SK-N-SH (cell line): ENCODE measurements at regions not wholly inside any gene's neighbourhood (a gene's known extent, or its start where the extent isn't known, plus 50 kb on each side); places are given as distances from the start of the nearest gene placed in this dataset.

Experiments used
- CTCF ChIA-PET: fragments of 300-600, 350-600 bp; formaldehyde crosslinking; extraction: SDS; loops from one replicate; lab custom pipeline; 2021; lab: Yijun Ruan, JAX
- POLR2A ChIA-PET: fragments of 350-600 bp; sonication (Branson Sonifier 250); formaldehyde crosslinking; extraction: SDS; loops from one replicate; lab custom pipeline; 2020; ENCODE audit warnings: antibody characterized with exemption, inconsistent platforms; lab: Yijun Ruan, JAX
- DNase-seq: peaks from one replicate; pipeline ENCODE4 v3.0.0; 2012
- H2AFZ ChIP-seq: fragments of 200-600 bp; sonication (generic); 2 replicates; pipeline ENCODE4 v1.8.1; 2016; ENCODE audit warnings: antibody characterized with exemption, mild to moderate bottlenecking, low read depth
- H3F3A ChIP-seq: fragments of 200-600 bp; sonication (generic); replicated peaks from 2 replicates; pipeline ENCODE3; 2016; ENCODE audit warnings: antibody characterized with exemption, mild to moderate bottlenecking; ENCODE audit not compliant: insufficient read depth
- H3K27ac ChIP-seq, 2 experiments: fragments of 200-500 bp in 1 of 2; fragments of 200-600 bp in 1 of 2; sonication (Bioruptor generic) in 1 of 2; sonication (generic), shearing (Covaris generic) in 1 of 2; 2 replicates each; pipeline versions ENCODE4 v1.5.1 to v1.6.1; 2014 to 2016; ENCODE audit warnings: low read depth in 2 of 2, inconsistent platforms in 1 of 2, low read length in 1 of 2, mild to moderate bottlenecking in 1 of 2, mixed read lengths in 1 of 2
- H3K27me3 ChIP-seq: fragments of 200-600 bp; sonication (generic), shearing (Covaris generic); 2 replicates; pipeline ENCODE4 v1.6.1; 2016; ENCODE audit warnings: mixed run types; ENCODE audit not compliant: insufficient read depth
- H3K36me3 ChIP-seq, 2 experiments: fragments of 200-500 bp in 1 of 2; fragments of 200-600 bp in 1 of 2; sonication (Bioruptor generic) in 1 of 2; sonication (generic) in 1 of 2; replicated peaks in 1 of 2; 2 replicates each; pipeline versions ENCODE3 to v1.5.1; 2014 to 2016; ENCODE audit warnings: low read length in 1 of 2, mild to moderate bottlenecking in 1 of 2; ENCODE audit not compliant: insufficient read depth in 2 of 2, control insufficient read depth in 1 of 2
- H3K4me1 ChIP-seq, 2 experiments: fragments of 200-500 bp in 1 of 2; fragments of 200-600 bp in 1 of 2; sonication (Bioruptor generic) in 1 of 2; sonication (generic), shearing (Covaris generic) in 1 of 2; 2 replicates each; pipeline versions ENCODE4 v1.5.1 to v1.6.1; 2014 to 2016; ENCODE audit warnings: low read depth in 1 of 2, low read length in 1 of 2, mixed run types in 1 of 2; ENCODE audit not compliant: insufficient read depth in 2 of 2, control insufficient read depth in 1 of 2
- H3K4me2 ChIP-seq: fragments of 200-600 bp; sonication (generic), shearing (Covaris generic); 2 replicates; pipeline ENCODE4 v1.6.1; 2017; ENCODE audit warnings: mixed run types
- H3K4me3 ChIP-seq, 2 experiments: fragments of 200-500 bp in 1 of 2; fragments of 200-600 bp in 1 of 2; sonication (Bioruptor generic) in 1 of 2; sonication (generic), shearing (Covaris generic) in 1 of 2; 2 replicates each; pipeline versions ENCODE4 v1.5.1 to v1.8.1; 2014 to 2016; ENCODE audit warnings: low read depth in 2 of 2, inconsistent platforms in 1 of 2, low read length in 1 of 2, mild to moderate bottlenecking in 1 of 2, mixed read lengths in 1 of 2, moderate library complexity in 1 of 2
- H3K79me2 ChIP-seq: fragments of 200-600 bp; sonication (generic); 2 replicates; pipeline ENCODE4 v1.8.1; 2017; ENCODE audit warnings: mild to moderate bottlenecking; ENCODE audit not compliant: insufficient read depth
- H3K9ac ChIP-seq: fragments of 200-600 bp; sonication (generic); 2 replicates; pipeline ENCODE4 v1.6.1; 2017; ENCODE audit warnings: mixed run types
- H3K9me2 ChIP-seq: fragments of 200-600 bp; sonication (generic); 2 replicates; pipeline ENCODE4 v1.6.1; 2017; ENCODE audit warnings: mixed run types
- H3K9me3 ChIP-seq: fragments of 200-600 bp; sonication (generic); 2 replicates; pipeline ENCODE4 v1.6.1; 2017; ENCODE audit warnings: mixed run types, mild to moderate bottlenecking, moderate library complexity
- H4K20me1 ChIP-seq: fragments of 200-600 bp; sonication (generic); 2 replicates; pipeline ENCODE4 v1.6.1; 2017; ENCODE audit warnings: mild to moderate bottlenecking, mixed run types; ENCODE audit not compliant: insufficient read depth
- CTCF ChIP-seq: fragments of 200-600 bp; sonication (generic); IDR thresholded peaks from 2 replicates; pipeline ENCODE4 v1.6.1; 2017; ENCODE audit warnings: antibody characterized with exemption, mild to moderate bottlenecking, moderate library complexity
- ELF1 ChIP-seq: IDR thresholded peaks from 2 replicates; pipeline ENCODE4 v1.4.0; 2012
- EZH2phosphoT487 ChIP-seq: fragments of 200-600 bp; sonication (generic); IDR thresholded peaks from 2 replicates; pipeline ENCODE4 v1.6.1; 2017; ENCODE audit warnings: low read depth, mixed run types, mild to moderate bottlenecking, antibody characterized with exemption, moderate library complexity, borderline replicate concordance
- FOSL2 ChIP-seq: IDR thresholded peaks from 2 replicates; pipeline ENCODE4 v1.4.0; 2012; ENCODE audit warnings: low read depth, mild to moderate bottlenecking, moderate library complexity, borderline replicate concordance
- POLR2AphosphoS5 ChIP-seq: IDR thresholded peaks from 2 replicates; pipeline ENCODE4 v1.6.1; 2012; ENCODE audit warnings: low read depth, low read length
- SMC3 ChIP-seq: IDR thresholded peaks from 2 replicates; pipeline ENCODE4 v1.6.1; 2012; ENCODE audit warnings: low read depth, low read length, improper control_type of control experiment
- TCF12 ChIP-seq: IDR thresholded peaks from 2 replicates; pipeline ENCODE4 v1.4.0; 2012
- ZBTB33 ChIP-seq: IDR thresholded peaks from 2 replicates; pipeline ENCODE4 v1.4.0; 2012; ENCODE audit warnings: low read depth, borderline replicate concordance
- WGBS: methylation state at CpG from one replicate; pipeline ENCODE4 v1.1.6; 2017; ENCODE audit warnings: low lambda C conversion rate; 5-methylcytosine and 5-hydroxymethylcytosine counted together

GRCh38 chr7:115548756-115549155, 481.8 kb downstream of the TFEC start:
- H3K4me2 ChIP-seq, result no peak overlapping the region

GRCh38 chr7:115546790-115547189, 483.8 kb downstream of the TFEC start:
- CTCF ChIA-PET, result no interaction called here

More at GRCh38 chr7:115548756-115549155, 481.8 kb downstream of the TFEC start:
- POLR2A ChIA-PET, result no interaction called here
- DNase-seq, result no peak
- Histone ChIP-seq H3F3A (no peaks in the 10 kb centered on the region), H3K27ac (no peak overlapping the region), H3K4me1 (no peaks in the 10 kb centered on the region), H3K79me2 (no peaks in the 10 kb centered on the region), H2AFZ (no peak overlapping the region), H3K4me3 (no peak overlapping the region), H3K36me3 (no peaks in the 10 kb centered on the region), H3K9me2 (no peaks in the 10 kb centered on the region), H3K9ac (no peak overlapping the region), H3K27me3 (no peaks in the 10 kb centered on the region), H4K20me1 (no peaks in the 10 kb centered on the region), H3K9me3 (no peaks in the 10 kb centered on the region)
- 3% methylated on average over 1 of the region's 1 CpG for WGBS
- CTCF ChIA-PET, result interaction anchor here (2.6 kb wide), 1 partner anchor 10 kb away, joined by 6 read pairs; no protein-coding TSS in a partner anchor
- TF ChIP-seq ELF1, result no peak
- no peak for TF ChIP-seq CTCF

GRCh38 chr7:115533785-115534184, 496.8 kb downstream of the TFEC start:
- Histone ChIP-seq H3K4me2 (no peak overlapping the region), H2AFZ (no peak overlapping the region), H3K27me3 (no peaks in the 10 kb centered on the region), H3F3A (no peaks in the 10 kb centered on the region), H4K20me1 (no peaks in the 10 kb centered on the region), H3K36me3 (no peaks in the 10 kb centered on the region), H3K4me3 (no peak overlapping the region), H3K4me1 (no peaks in the 10 kb centered on the region), H3K9ac (no peak overlapping the region), H3K9me3 (no peaks in the 10 kb centered on the region), H3K27ac (no peak overlapping the region)
- ChIA-PET POLR2A (no interaction called here), CTCF (no interaction called here)
- DNase-seq, result no peak
- WGBS, result 3% methylated on average over 1 of the region's 1 CpG
- TF ChIP-seq FOSL2 (no peak), ZBTB33 (no peak)
- TF ChIP-seq, all 33 proteins: peak for 0
- H3K79me2 ChIP-seq, result no peaks in the 10 kb centered on the region
- H3K9me2 ChIP-seq, result no peaks in the 10 kb centered on the region

More at GRCh38 chr7:115546790-115547189, 483.8 kb downstream of the TFEC start:
- H3K4me1 ChIP-seq, result no peaks in the 10 kb centered on the region
- H4K20me1 ChIP-seq, result no peaks in the 10 kb centered on the region
- no peaks in the 10 kb centered on the region for H3K27me3 ChIP-seq
- no peak overlapping the region for H2AFZ ChIP-seq
- no peaks in the 10 kb centered on the region for H3K9me2 ChIP-seq
- H3K9ac ChIP-seq, result no peak overlapping the region
- no peak overlapping the region for H3K4me2 ChIP-seq
- no peaks in the 10 kb centered on the region for H3F3A ChIP-seq
- POLR2A ChIA-PET, result no interaction called here
- H3K79me2 ChIP-seq, result no peaks in the 10 kb centered on the region
- no peak overlapping the region for H3K27ac ChIP-seq
- no peak for TF ChIP-seq TCF12
- TF ChIP-seq POLR2AphosphoS5, result no peak
- TF ChIP-seq SMC3, result no peak
- no peak for TF ChIP-seq EZH2phosphoT487
- H3K36me3 ChIP-seq, result no peaks in the 10 kb centered on the region
- no peak overlapping the region for H3K4me3 ChIP-seq
- no peak for DNase-seq
- no peaks in the 10 kb centered on the region for H3K9me3 ChIP-seq
